ENCODE measurements at regions not wholly inside any gene's neighbourhood (a gene's known extent, or its start where the extent isn't known, plus 50 kb on each side); places are given as distances from the start of the nearest gene placed in this dataset.

GRCh38 chr12:28023156-28023887, 50.8 kb upstream of the PTHLH start:
- no peaks in the 10 kb centered on the region for H3K27me3 Mint-ChIP-seq (ENCODE audit: insufficient read depth)
- no peak for TF ChIP-seq CTCF (conservative IDR thresholded peaks at IDR 0.05)
- Histone ChIP-seq H3K36me3 (ENCODE audit: control insufficient read depth, insufficient read depth, low read length) (no peaks in the 10 kb centered on the region), H3K27me3 (ENCODE audit: control insufficient read depth, insufficient read depth, low read length, poor library complexity, severe bottlenecking) (no peaks in the 10 kb centered on the region), H3K9ac (ENCODE audit: extremely low read depth, low read length, poor library complexity, severe bottlenecking) (no peak overlapping the region), H3K27ac (ENCODE audit: low read depth, low read length) (no peak overlapping the region), H3K4me1 (ENCODE audit: control insufficient read depth, insufficient read depth, low read length) (no peaks in the 10 kb centered on the region), H3K9me3 (ENCODE audit: control insufficient read depth, low read length) (no peaks in the 10 kb centered on the region), H3K4me3 (ENCODE audit: low read length) (no peak overlapping the region)
- H3K27ac Mint-ChIP-seq, result no peak overlapping the region
- no peaks in the 10 kb centered on the region for H3K4me1 Mint-ChIP-seq
- no peak overlapping the region for H3K4me3 Mint-ChIP-seq
- 86 to 92% methylated on average over 4 to 5 of the region's 5 CpGs for WGBS, 2 experiments (ENCODE audit: insufficient coverage in 1 of 2, insufficient read length in 1 of 2)
- H3K36me3 Mint-ChIP-seq (ENCODE audit: low read depth), result no peaks in the 10 kb centered on the region
- DNase-seq, result no peak
- no peaks in the 10 kb centered on the region for H3K9me3 Mint-ChIP-seq

- Histone ChIP-seq H3K4me3 (ENCODE audit: low read length) (no peak overlapping the region), H3K9me3 (ENCODE audit: control insufficient read depth, low read length) (no peaks in the 10 kb centered on the region), H3K36me3 (ENCODE audit: control insufficient read depth, insufficient read depth, low read length) (no peaks in the 10 kb centered on the region), H3K27ac (ENCODE audit: low read depth, low read length) (no peak overlapping the region), H3K9ac (ENCODE audit: extremely low read depth, low read length, poor library complexity, severe bottlenecking) (no peak overlapping the region), H3K27me3 (ENCODE audit: control insufficient read depth, insufficient read depth, low read length, poor library complexity, severe bottlenecking) (no peaks in the 10 kb centered on the region), H3K4me1 (ENCODE audit: control insufficient read depth, insufficient read depth, low read length) (no peaks in the 10 kb centered on the region)
- H3K27ac Mint-ChIP-seq, result no peak overlapping the region
- no peak overlapping the region for H3K4me3 Mint-ChIP-seq
- no peak for TF ChIP-seq CTCF (conservative IDR thresholded peaks at IDR 0.05)
- H3K27me3 Mint-ChIP-seq (ENCODE audit: insufficient read depth), result no peaks in the 10 kb centered on the region
- 50 to 82% methylated on average over 1 to 2 of the region's 3 CpGs for WGBS, 2 experiments (ENCODE audit: insufficient coverage in 1 of 2, insufficient read length in 1 of 2)
- DNase-seq, result no peak
- H3K36me3 Mint-ChIP-seq (ENCODE audit: low read depth), result no peaks in the 10 kb centered on the region
- no peaks in the 10 kb centered on the region for H3K9me3 Mint-ChIP-seq
- H3K4me1 Mint-ChIP-seq, result no peaks in the 10 kb centered on the region
These were observed 51.9 kb upstream of the PTHLH start for GRCh38 chr12:28024231-28024995.

- no peak for DNase-seq
- Mint-ChIP-seq H3K9me3 (no peaks in the 10 kb centered on the region), H3K36me3 (ENCODE audit: low read depth) (no peaks in the 10 kb centered on the region), H3K27me3 (ENCODE audit: insufficient read depth) (no peaks in the 10 kb centered on the region), H3K4me1 (no peaks in the 10 kb centered on the region), H3K4me3 (no peak overlapping the region), H3K27ac (no peak overlapping the region)
- no peaks in the 10 kb centered on the region for H3K36me3 ChIP-seq (ENCODE audit: control insufficient read depth, insufficient read depth, low read length)
- WGBS, 2 experiments (ENCODE audit: insufficient coverage in 1 of 2, insufficient read length in 1 of 2), result 91 to 95% methylated on average over 6 to 11 of the region's 11 CpGs
- H3K4me1 ChIP-seq (ENCODE audit: control insufficient read depth, insufficient read depth, low read length), result no peaks in the 10 kb centered on the region
- TF ChIP-seq CTCF (conservative IDR thresholded peaks at IDR 0.05), result no peak
- no peaks in the 10 kb centered on the region for H3K27me3 ChIP-seq (ENCODE audit: control insufficient read depth, insufficient read depth, low read length, poor library complexity, severe bottlenecking)
- no peaks in the 10 kb centered on the region for H3K9me3 ChIP-seq (ENCODE audit: control insufficient read depth, low read length)
- no peak overlapping the region for H3K27ac ChIP-seq (ENCODE audit: low read depth, low read length)
- H3K9ac ChIP-seq (ENCODE audit: extremely low read depth, low read length, poor library complexity, severe bottlenecking), result no peak overlapping the region
- no peak overlapping the region for H3K4me3 ChIP-seq (ENCODE audit: low read length)
These were observed 53.4 kb upstream of the PTHLH start for GRCh38 chr12:28025821-28026505.
